Choroid plexus epithelial cell (primary cell): ENCODE measurements at regions not wholly inside any gene's neighbourhood (a gene's known extent, or its start where the extent isn't known, plus 50 kb on each side); places are given as distances from the start of the nearest gene placed in this dataset.

Experiments used
- DNase-seq: peaks from one replicate; pipeline ENCODE4 v3.0.0-alpha.2; 2010; ENCODE audit warnings: low read depth
- H3K4me3 ChIP-seq: 2 replicates; pipeline ENCODE4 v1.5.1; 2011; ENCODE audit warnings: low read depth, mild to moderate bottlenecking, control low read depth, low read length, moderate library complexity
- TF ChIP-seq, protein P1 (sequence below): conservative IDR thresholded peaks from 2 replicates; pipeline ENCODE4 v1.5.1; 2011; ENCODE audit warnings: low read depth, mild to moderate bottlenecking, control low read depth, inconsistent platforms, low read length, moderate library complexity

DNA sequence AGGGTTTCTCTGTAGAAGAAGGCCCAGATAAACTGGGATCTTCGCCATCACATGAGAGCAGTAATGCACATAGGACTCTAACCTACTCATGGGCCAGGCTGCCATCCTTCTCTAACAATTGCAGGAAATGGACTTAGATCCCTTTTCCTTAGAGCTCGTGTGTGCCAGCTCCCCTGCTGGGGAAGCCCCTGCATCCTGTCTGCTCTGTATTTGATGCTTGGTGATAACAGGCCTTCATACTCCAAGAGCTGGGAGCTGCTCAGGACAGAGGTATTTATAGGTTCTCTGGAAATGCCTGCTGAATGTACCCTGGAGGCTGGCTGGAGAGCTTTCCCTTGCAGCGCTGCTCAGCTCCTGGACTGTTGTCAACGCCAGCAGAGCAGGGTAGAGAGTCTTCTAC lies 249.6 kb downstream of the MTX2 start:
- no peak overlapping the region for H3K4me3 ChIP-seq
- TF ChIP-seq, protein P1, sequence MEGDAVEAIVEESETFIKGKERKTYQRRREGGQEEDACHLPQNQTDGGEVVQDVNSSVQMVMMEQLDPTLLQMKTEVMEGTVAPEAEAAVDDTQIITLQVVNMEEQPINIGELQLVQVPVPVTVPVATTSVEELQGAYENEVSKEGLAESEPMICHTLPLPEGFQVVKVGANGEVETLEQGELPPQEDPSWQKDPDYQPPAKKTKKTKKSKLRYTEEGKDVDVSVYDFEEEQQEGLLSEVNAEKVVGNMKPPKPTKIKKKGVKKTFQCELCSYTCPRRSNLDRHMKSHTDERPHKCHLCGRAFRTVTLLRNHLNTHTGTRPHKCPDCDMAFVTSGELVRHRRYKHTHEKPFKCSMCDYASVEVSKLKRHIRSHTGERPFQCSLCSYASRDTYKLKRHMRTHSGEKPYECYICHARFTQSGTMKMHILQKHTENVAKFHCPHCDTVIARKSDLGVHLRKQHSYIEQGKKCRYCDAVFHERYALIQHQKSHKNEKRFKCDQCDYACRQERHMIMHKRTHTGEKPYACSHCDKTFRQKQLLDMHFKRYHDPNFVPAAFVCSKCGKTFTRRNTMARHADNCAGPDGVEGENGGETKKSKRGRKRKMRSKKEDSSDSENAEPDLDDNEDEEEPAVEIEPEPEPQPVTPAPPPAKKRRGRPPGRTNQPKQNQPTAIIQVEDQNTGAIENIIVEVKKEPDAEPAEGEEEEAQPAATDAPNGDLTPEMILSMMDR: no peak
- DNase-seq: no peak

DNA sequence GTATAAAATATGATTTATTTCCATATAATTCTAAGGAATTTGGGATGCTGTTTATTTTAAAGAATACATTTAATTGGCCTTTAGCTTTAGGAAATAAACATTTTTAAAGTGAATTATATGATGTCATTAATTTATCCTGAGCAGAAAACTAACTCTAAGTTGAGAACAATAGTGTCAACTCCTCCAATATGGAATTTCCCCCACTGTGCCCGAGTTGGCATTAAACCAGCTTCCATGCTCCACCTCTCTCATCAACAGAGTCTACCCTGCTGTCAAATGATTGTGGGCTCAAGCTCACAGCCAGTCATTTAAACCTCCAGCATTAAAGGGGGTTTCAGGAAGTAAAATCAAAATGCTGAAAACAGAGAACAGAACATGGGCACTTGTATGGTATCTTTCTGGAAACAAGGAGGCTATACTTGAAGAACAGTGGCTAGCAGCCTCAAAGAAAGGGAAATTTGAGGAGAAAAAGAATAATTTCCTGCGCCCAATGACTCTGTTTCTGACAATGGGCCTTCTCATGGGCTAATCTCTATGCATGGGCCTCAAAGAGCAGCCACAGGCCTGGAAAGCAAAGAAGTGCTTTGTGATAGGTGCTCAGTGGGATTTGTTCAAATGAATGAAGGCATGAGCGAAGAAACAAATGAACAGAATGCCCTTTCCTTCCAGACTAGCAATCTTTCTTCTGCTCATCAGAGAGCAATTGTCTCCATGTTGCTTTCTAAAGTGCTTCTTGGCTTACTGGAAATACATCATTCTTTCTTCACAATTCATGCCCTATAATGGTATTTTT lies 252.8 kb downstream of the MTX2 start:
- TF ChIP-seq, protein P1: no peak
- H3K4me3 ChIP-seq: no peak overlapping the region
- no peak for DNase-seq

DNA sequence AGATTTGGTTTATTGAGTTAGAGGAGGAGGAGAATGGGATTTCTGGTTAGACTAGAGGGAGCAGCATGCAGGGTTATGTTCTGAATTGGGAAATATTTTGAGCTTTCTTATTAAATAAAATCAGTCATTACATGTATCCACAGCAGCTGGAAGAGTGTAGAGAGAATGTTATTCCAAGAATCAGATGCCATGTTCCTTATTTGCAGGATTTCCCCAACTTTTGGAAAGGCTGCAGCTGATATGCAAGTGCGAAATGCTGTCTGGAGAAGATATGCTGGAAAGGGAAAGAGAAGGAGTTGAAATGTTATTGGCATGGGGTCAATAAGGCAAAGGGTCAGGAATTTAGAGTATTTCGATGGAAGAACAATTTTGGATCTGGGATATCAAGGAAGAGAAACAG lies 255.8 kb downstream of the MTX2 start:
- no peak overlapping the region for H3K4me3 ChIP-seq
- DNase-seq: no peak
- TF ChIP-seq, protein P1: no peak

DNA sequence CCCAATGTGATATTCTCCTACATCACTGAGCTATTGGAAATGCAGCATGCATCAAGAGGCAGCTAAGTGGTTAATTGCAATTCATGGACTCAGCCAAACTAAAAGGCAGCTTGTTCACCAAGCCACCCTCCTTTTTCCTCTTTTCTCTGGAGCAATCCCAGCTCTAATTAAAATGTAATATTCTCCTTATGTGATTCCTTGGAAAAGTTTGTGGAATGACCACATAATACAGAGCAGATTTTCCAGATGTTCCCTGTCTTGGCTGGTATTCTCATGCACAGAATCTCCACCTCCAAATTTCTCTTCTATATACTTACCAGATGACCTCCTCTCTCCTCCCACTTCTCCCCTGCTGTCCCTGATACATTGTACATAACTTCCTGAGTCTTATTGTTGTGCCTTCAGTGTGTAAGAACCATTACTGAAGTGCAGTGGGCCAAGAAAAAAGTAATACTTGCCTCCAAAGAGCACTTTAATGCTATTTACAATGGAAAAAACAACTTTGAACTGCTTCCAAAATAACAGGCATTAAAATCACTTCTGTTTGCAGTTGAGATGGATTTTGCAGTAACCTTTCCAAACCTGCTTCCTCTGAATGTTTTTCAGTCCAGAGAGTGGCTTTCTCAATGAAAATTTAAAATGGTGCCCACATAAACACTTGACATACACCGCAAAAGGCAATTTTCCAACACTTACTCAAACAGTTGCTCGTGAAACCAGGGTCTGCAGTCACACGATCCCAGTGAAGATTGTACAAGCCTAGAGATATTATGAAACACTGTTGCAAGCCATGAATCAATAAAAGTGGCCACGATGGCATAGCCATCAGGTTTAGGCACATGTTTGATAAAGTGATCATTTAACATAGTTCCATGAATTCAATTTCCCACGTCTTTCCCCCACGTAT lies 258.0 kb downstream of the MTX2 start:
- TF ChIP-seq, protein P1: no peak
- H3K4me3 ChIP-seq: no peak overlapping the region
- DNase-seq: no peak

DNA sequence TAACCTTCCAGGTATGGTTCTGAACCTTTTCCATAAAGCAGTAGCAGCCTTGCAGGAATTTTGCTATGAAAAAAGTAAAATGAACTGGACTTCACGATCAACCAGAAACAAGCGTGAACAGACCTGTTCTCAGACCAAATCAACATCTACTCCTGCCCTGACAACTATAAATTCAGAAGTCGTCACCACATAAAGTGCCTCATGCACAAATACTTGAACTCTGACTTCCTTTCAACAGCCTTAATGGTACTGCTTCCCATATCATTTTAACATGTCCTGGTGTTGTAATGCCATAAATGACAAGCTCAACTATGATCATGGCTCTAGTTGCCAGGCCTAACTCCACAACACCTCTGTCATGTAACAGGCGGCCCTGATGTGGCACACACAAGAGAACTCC lies 262.4 kb downstream of the MTX2 start:
- H3K4me3 ChIP-seq: no peak overlapping the region

DNA sequence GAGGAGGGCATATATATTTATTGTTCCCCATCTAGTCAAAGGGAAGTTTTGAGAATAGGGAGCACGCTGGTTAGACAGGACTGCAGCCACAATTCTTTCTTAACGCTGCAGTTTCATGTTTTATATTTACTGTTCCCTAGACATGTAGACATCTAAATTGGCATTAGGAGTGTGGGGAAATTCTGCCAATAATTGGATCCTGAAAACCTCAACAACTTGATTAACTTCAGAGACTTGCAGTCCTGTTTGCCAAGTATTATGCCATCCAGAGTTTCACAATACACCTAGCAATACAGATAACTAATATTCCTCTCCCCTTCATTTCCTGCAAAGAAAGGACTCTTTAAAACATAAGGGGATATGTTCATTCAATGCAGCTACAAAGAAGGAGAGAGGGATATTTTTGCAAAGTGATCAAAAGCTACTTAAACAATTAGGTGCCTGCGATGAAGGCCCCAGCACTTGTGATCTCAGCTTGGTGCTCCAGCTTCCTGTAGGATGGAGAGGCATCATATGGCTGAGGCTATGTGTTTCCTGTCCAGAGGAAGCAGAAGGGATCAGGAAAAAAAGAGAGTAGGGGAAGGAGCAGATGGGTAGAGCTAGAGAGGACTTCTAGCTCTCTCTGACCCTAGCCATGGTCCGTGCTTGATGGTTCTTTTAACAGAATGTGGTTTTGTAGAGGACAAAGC lies 264.4 kb downstream of the MTX2 start:
- no peak for DNase-seq
- TF ChIP-seq, protein P1: no peak
- H3K4me3 ChIP-seq: no peak overlapping the region

More for the DNA sequence above, 262.4 kb downstream of the MTX2 start:
- TF ChIP-seq, protein P1: no peak
- no peak for DNase-seq
